HG03060 (cell line): ENCODE measurements at regions not wholly inside any gene's neighbourhood (a gene's known extent, or its start where the extent isn't known, plus 50 kb on each side); places are given as distances from the start of the nearest gene placed in this dataset.

Experiments
- ATAC-seq: cut with Tn5 transposase; IDR thresholded peaks from one replicate; pipeline ENCODE4 v1.9.1; 2021; ENCODE audit warnings: low read depth, moderate number of reproducible peaks; ENCODE audit not compliant: unreplicated experiment

GRCh38 chr20:11711214-11711613 is 206.5 kb upstream of the BTBD3 start:
- no peak for ATAC-seq

GRCh38 chr20:11712639-11713160 is 205.0 kb upstream of the BTBD3 start:
- no peak for ATAC-seq

- no peak for ATAC-seq
These were observed 202.8 kb upstream of the BTBD3 start for GRCh38 chr20:11714886-11715285.

GRCh38 chr20:11716239-11716944 is 201.3 kb upstream of the BTBD3 start:
- ATAC-seq, result no peak

- no peak for ATAC-seq
These were observed 200.8 kb upstream of the BTBD3 start for GRCh38 chr20:11716945-11717248.

- no peak for ATAC-seq
These were observed 200.1 kb upstream of the BTBD3 start for GRCh38 chr20:11717562-11717961.

DNA sequence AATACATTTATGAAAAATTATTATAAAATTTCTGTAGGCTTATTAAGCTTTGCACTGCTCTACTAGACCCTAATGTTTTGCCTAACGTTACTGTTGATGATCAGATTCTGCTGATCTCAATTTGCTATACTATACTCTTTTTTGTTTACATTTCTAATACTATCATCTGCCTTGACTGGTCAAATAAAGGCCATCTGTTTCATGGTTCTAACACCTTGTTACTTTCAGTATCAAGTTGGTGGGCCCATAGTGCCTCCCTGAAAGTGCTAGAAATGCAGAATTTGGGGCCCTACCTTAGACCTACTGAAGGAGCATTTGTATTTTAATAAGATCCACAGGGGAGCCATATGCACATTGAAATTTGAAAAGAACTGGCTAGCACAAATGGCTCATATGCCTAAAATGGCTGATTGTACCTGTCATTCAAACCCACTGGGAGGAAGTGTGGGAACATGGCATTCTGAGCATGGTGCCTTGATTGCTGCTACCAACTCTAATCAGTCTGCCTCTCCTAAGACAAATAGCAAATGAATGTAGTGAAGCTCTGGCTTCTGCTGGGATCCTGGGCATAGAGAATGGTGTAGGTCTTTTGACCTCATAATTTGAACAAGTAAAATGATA is 199.1 kb upstream of the BTBD3 start:
- ATAC-seq, result no peak

GRCh38 chr20:11719153-11719552 is 198.5 kb upstream of the BTBD3 start:
- ATAC-seq, result no peak

- ATAC-seq, result no peak
These were observed 196.3 kb upstream of the BTBD3 start for GRCh38 chr20:11721411-11721810.

GRCh38 chr20:11724097-11724496 is 193.6 kb upstream of the BTBD3 start:
- no peak for ATAC-seq

DNA sequence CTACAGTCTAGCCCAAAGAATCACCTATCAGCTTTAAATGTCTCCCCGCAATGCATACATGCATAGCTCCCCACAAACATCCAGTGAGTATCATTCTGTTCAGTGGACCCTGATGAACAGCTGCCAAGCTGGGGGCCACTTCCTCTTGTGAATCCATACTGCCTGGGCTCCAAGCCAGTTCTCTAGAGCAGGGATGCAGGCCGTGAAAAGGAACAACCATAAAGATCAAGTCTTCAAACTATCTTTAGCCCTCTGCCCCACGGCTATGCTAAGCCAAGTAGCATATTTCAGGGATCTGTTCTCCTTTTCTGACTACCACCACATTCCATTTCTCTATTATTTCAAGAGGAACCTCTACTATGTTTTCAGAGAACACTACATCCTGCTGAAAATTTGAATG is 191.7 kb upstream of the BTBD3 start:
- no peak for ATAC-seq

DNA sequence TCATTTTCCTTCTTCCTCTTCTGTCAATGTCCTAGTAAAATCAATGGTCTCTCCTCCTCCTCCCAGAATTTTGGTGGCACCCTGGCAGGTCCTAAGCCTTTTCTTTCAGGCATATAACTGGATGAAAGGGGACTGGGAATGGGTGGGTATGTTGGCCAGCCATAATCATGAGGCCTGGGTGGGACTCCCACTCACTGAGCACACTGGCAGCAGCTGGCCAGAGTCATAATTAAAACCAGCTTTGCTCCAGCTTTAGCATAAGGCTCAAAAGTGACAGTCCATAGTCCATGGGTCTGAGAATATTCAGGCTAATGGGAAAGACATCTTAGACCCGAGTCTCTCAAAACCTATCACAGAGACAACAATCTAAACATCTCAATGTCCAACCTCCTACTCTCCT is 190.0 kb upstream of the BTBD3 start:
- ATAC-seq, result no peak

DNA sequence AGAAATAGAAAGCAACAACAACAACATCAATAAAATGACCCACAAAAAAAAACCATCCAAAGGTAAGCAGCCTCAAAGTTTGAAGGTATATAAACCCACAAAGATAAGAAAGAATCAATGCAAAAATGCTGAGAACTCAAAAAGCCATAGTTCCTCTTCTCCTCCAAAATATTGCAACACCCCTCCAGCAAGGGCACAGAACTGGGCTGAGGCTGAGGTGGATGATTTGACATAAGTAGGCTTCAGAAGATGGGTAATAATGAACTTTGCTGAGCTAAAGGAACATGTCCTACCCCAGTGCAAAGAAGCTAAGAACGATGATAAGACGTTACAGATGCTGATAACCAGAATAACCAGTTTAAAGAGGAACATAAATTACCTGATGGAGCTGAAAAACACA is 188.8 kb upstream of the BTBD3 start:
- no peak for ATAC-seq

GRCh38 chr20:11729806-11730205 is 187.9 kb upstream of the BTBD3 start:
- ATAC-seq, result no peak

- ATAC-seq, result no peak
These were observed 183.3 kb upstream of the BTBD3 start for GRCh38 chr20:11734431-11734830.

DNA sequence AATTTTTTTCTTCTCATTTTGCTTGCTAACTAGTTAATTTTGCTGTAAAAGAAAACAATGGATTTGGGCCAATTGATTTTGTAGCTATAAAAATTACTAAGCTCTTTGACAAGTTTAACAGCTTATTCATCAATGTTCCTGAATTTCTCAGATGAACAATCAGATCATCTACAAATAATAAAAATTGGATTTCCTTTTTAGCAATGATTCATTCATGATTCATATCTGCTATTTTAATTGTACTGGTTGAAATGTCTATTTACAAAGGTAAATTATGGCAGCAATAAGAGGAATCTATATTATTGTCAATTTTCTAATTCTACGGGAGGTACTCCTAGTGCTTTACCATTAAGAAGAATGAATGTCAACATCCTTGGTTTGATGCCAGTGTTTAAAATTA is 178.8 kb upstream of the BTBD3 start:
- ATAC-seq, result no peak

DNA sequence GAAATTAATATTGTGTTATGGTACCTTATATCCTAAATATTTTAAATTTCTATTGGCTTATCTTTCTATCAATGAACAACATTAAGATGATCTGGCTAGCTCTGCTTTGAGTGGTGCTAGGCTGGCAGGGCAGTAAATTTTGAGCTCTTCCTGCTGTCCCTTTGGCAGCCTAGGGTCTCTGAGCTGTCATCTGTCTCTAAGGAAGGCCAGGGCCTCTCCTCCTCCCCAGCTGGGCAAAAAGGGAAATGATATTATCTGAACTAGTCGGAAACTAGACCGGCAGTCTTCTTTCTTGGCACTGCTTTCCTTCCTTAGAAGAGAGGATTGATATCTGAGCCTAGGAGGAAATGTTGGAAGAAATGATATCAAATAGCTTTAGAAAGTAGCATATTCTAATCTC is 176.7 kb upstream of the BTBD3 start:
- ATAC-seq, result no peak

GRCh38 chr20:11745145-11745544 is 172.5 kb upstream of the BTBD3 start:
- ATAC-seq, result no peak

- ATAC-seq, result no peak
These were observed 169.3 kb upstream of the BTBD3 start for GRCh38 chr20:11748436-11748835.

GRCh38 chr20:11752336-11752735 is 165.4 kb upstream of the BTBD3 start:
- no peak for ATAC-seq

GRCh38 chr20:11753155-11753554 is 164.5 kb upstream of the BTBD3 start:
- ATAC-seq, result no peak

DNA sequence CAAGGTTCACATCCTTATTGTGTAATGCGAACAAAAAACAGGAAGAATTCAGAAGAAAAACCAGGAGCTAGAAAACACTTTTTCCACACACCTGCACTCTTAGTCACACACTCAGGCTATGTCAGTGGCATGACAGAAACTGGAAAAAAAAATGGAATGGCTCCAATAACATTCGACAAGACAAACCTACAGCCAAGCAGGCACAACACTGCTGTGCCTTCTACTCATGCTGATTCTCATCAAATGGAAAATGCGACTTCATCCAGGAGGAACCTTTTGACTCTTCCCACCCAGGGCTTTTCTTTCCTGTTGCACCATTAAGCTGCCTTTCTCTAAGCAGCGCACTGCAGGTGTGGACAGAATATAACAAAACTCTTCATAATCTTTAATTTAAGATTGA is 163.2 kb upstream of the BTBD3 start:
- no peak for ATAC-seq
